OCI-LY7 (cell line): ENCODE measurements at regions not wholly inside any gene's neighbourhood (a gene's known extent, or its start where the extent isn't known, plus 50 kb on each side); places are given as distances from the start of the nearest gene placed in this dataset.

Experiments used
- BruUV-seq: library from RNA; stranded (reverse); fragments of 400-500 nt; replicated peaks from 2 replicates; lab custom pipeline; 2021; lab: Mats Ljungman, UMichigan
- CTCF ChIA-PET: fragments of 300-600 bp; sonication (Branson Sonifier 250); formaldehyde crosslinking; loops from one replicate; lab custom pipeline; 2022; ENCODE audit warnings: antibody characterized with exemption; ENCODE audit not compliant: unreplicated experiment; lab: Charles Lee
- POLR2A ChIA-PET: fragments of 300-600 bp; sonication (Branson Sonifier 250); formaldehyde crosslinking; loops from one replicate; lab custom pipeline; 2022; ENCODE audit warnings: antibody characterized with exemption; lab: Charles Lee
- DNase-seq: peaks from one replicate; pipeline ENCODE4 v3.0.0-alpha.2; 2015; ENCODE audit warnings: low spot score
- H2AFZ ChIP-seq: fragments of 200-600 bp; sonication (generic), shearing (Covaris generic); 2 replicates; pipeline ENCODE4 v1.6.1; 2014; ENCODE audit warnings: mild to moderate bottlenecking, antibody characterized with exemption, low read length, moderate library complexity
- H3K27ac ChIP-seq: fragments of 200-600 bp; sonication (generic); 2 replicates; pipeline ENCODE4 v1.5.1; 2014; ENCODE audit warnings: mixed run types, low read depth, mild to moderate bottlenecking, moderate library complexity, low read length, inconsistent platforms; ENCODE audit not compliant: poor library complexity, severe bottlenecking
- H3K36me3 ChIP-seq: fragments of 200-600 bp; sonication (generic); 2 replicates; pipeline ENCODE4 v1.6.1; 2014; ENCODE audit warnings: mild to moderate bottlenecking, antibody characterized with exemption, low read length, moderate library complexity, mixed read lengths; ENCODE audit not compliant: insufficient read depth
- H3K4me1 ChIP-seq: fragments of 200-600 bp; sonication (generic); 2 replicates; pipeline ENCODE4 v1.5.1; 2014; ENCODE audit warnings: mild to moderate bottlenecking, low read length; ENCODE audit not compliant: insufficient read depth, poor library complexity, severe bottlenecking
- H3K4me2 ChIP-seq: fragments of 200-600 bp; sonication (generic); 2 replicates; pipeline ENCODE4 v1.6.1; 2014; ENCODE audit warnings: mild to moderate bottlenecking, low read length
- H3K4me3 ChIP-seq: fragments of 200-600 bp; sonication (generic); 2 replicates; pipeline ENCODE4 v1.5.1; 2014; ENCODE audit warnings: mild to moderate bottlenecking, low read depth, low read length; ENCODE audit not compliant: poor library complexity, severe bottlenecking
- H3K79me2 ChIP-seq: fragments of 200-600 bp; sonication (generic); 2 replicates; pipeline ENCODE4 v1.6.1; 2016; ENCODE audit warnings: low read depth, mild to moderate bottlenecking, low read length, moderate library complexity, mixed read lengths; ENCODE audit not compliant: insufficient read depth
- H3K9me2 ChIP-seq: fragments of 200-600 bp; sonication (generic); 2 replicates; pipeline ENCODE4 v1.6.1; 2016; ENCODE audit warnings: mild to moderate bottlenecking, low read length, mixed read lengths; ENCODE audit not compliant: insufficient read depth
- H3K9me3 ChIP-seq: fragments of 200-600 bp; sonication (generic); 2 replicates; pipeline ENCODE4 v1.6.1; 2014; ENCODE audit warnings: mild to moderate bottlenecking, mixed run types, low read length, mixed read lengths
- H4K20me1 ChIP-seq: fragments of 200-600 bp; sonication (generic); 2 replicates; pipeline ENCODE4 v1.6.1; 2014; ENCODE audit warnings: mild to moderate bottlenecking, antibody characterized with exemption, low read length, moderate library complexity, mixed read lengths; ENCODE audit not compliant: insufficient read depth
- CTCF ChIP-seq: fragments of 200-600 bp; sonication (generic); conservative IDR thresholded peaks from 2 replicates; pipeline ENCODE4 v1.5.1; 2014; ENCODE audit warnings: mild to moderate bottlenecking, antibody characterized with exemption, low read length, moderate library complexity, mixed read lengths
- EZH2phosphoT487 ChIP-seq: fragments of 200-600 bp; sonication (generic); IDR thresholded peaks from 2 replicates; pipeline ENCODE4 v1.6.1; 2018; ENCODE audit warnings: low read depth, borderline replicate concordance, mild to moderate bottlenecking, mixed run types, antibody characterized with exemption, low read length, moderate library complexity, mixed read lengths
- intact Hi-C: fragments of 100-400 bp; cut with micrococcal nuclease; formaldehyde crosslinking; loops from one replicate; pipeline ENCODE4 v1.10.0; 2022; ENCODE audit not compliant: unreplicated experiment

DNA sequence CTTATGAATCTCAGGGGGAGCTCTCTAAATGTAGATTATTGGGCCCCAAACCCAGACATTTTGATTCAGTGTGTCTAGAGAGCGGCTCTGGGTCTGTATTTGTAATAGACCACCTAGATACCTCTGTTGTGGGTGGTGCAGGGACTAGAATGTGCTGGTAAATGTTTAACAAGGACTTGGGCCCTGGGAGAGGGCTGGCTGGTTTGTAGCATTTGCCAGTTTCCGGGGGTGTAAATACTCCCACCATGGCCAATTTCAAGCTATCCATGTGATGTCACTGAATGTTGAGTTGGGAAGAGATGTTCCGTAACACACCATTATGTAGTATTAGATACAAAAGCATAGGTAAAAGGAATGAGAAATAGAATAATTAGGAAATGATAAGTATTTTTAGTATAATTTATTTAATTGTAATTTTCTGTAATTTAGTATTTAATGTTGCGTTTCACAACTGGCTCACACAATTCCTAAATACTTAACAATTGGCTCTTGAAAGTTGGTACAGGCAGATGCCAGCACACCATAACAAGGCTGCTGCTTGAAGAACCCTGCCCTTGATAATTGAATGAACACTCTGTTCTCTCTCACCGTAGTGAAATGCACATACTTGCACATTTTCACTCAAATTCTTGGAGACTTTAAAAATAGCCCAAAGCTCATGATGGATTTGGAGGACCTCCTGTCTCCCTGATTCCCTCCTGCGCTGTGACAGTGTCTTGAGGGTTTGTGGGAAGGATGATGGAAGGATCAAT, 359.2 kb upstream of the PROK2 start:
- Histone ChIP-seq H3K4me1 (peaks cover 16% of the 10 kb centered on the region), H3K79me2 (no peaks in the 10 kb centered on the region), H3K36me3 (no peaks in the 10 kb centered on the region), H3K9me3 (no peaks in the 10 kb centered on the region), H4K20me1 (no peaks in the 10 kb centered on the region), H2AFZ (no peak overlapping the region), H3K4me3 (no peak overlapping the region), H3K27ac (no peak overlapping the region), H3K4me2 (no peak overlapping the region), H3K9me2 (no peaks in the 10 kb centered on the region)
- no peak for DNase-seq
- ChIA-PET CTCF (no interaction called here), POLR2A (interaction anchor here (0.6 kb wide), 1 partner anchor 213 kb away, joined by 3 read pairs; no protein-coding TSS in a partner anchor)
- intact Hi-C loops, result no loop called here
- no TSS peak for BruUV-seq
- TF ChIP-seq CTCF (no peak), EZH2phosphoT487 (no peak)

DNA sequence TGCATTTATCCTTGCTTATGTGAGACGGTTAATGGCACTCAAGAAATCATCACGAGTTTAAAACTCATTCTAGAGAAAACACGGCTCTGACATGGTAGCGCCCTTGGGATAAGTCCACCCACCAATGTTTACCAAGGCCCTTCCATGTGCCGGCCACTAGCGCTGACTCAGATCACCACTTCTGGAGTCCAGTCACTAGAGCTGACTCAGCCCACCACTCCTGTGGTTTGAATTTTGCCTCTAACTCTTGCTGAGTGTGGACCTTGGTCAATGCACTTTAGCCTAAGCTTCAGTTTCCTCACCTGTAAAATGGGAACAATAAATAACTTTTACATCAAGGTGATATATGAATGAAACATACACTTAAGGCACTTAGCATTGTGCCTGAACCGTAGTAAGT, 358.4 kb upstream of the PROK2 start:
- no peaks in the 10 kb centered on the region for H3K79me2 ChIP-seq
- DNase-seq, result no peak
- no peak overlapping the region for H2AFZ ChIP-seq
- intact Hi-C loops, result no loop called here
- H3K27ac ChIP-seq, result no peak overlapping the region
- no peak overlapping the region for H3K4me3 ChIP-seq
- H3K4me2 ChIP-seq, result no peak overlapping the region
- H3K9me2 ChIP-seq, result no peaks in the 10 kb centered on the region
- peaks cover 16% of the 10 kb centered on the region for H3K4me1 ChIP-seq
- H4K20me1 ChIP-seq, result no peaks in the 10 kb centered on the region
- TF ChIP-seq CTCF (no peak), EZH2phosphoT487 (no peak)
- no peaks in the 10 kb centered on the region for H3K36me3 ChIP-seq
- BruUV-seq, result no TSS peak
- no peaks in the 10 kb centered on the region for H3K9me3 ChIP-seq
- ChIA-PET CTCF (no interaction called here), POLR2A (interaction anchor here (0.6 to 1.1 kb wide), 2 partner anchors 23 to 657 kb away, joined by 3 to 4 read pairs; no protein-coding TSS in a partner anchor)

DNA sequence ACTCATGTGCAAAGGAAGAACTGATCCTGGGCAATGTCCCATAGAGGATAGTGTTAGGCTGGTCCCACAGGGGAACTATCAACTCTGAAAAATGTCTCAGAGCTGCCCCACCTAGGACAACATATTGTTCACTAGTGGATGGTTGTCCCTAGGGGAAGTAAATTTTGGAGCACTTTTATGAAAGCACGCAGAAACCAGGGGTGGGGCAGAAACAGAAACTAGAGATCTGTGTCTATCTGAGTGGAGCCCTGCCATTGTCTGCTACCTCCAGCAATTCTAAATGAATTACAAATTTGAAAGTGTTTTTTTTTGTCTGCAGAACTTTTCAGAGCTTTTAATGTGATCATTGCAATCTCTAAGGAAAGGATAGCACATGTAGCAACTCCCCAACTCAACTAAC, 357.1 kb upstream of the PROK2 start:
- Histone ChIP-seq H2AFZ (no peak overlapping the region), H3K4me2 (no peak overlapping the region), H3K79me2 (no peaks in the 10 kb centered on the region), H3K4me3 (no peak overlapping the region), H3K36me3 (no peaks in the 10 kb centered on the region), H3K4me1 (peaks cover 8% of the 10 kb centered on the region), H4K20me1 (no peaks in the 10 kb centered on the region), H3K9me3 (no peaks in the 10 kb centered on the region), H3K9me2 (no peaks in the 10 kb centered on the region), H3K27ac (no peak overlapping the region)
- ChIA-PET POLR2A (interaction anchor here (0.6 kb wide), 1 partner anchor 224 kb away, joined by 3 read pairs; no protein-coding TSS in a partner anchor), CTCF (no interaction called here)
- TF ChIP-seq EZH2phosphoT487, result no peak
- no peak for TF ChIP-seq CTCF
- intact Hi-C loops, result no loop called here
- BruUV-seq, result no TSS peak
- DNase-seq, result no peak
